Upper lobe of left lung (tissue), 6 donors: ENCODE measurements at regions not wholly inside any gene's neighbourhood (a gene's known extent, or its start where the extent isn't known, plus 50 kb on each side); places are given as distances from the start of the nearest gene placed in this dataset.
A peak's percentile ranks its signal among the peaks of the same experiment; 100 is the strongest.

Experiments used
- ATAC-seq, 2 donors: fragments of 200-7000 bp; cut with Tn5 transposase; one replicate each; pipeline ENCODE4 v1.9.1; 2022; ENCODE audit warnings: mild to moderate bottlenecking in 2 of 2, moderate library complexity in 2 of 2; ENCODE audit not compliant: low FRiP score in 2 of 2
- DNase-seq, 2 donors: peaks; one replicate each; pipeline ENCODE4 v3.0.0-alpha.2; 2019 to 2020
- H3K27ac ChIP-seq, 4 donors: fragments of 200-600 bp; sonication (generic); one replicate each; pipeline ENCODE4 v1.5.1; 2016 to 2019
- H3K27me3 ChIP-seq, 4 donors: fragments of 200-600 bp; sonication (generic); one replicate each; pipeline ENCODE4 v1.5.1; 2017 to 2019
- H3K36me3 ChIP-seq, 4 donors: fragments of 200-600 bp; sonication (generic); one replicate each; pipeline ENCODE4 v1.5.1; 2016 to 2019
- H3K4me1 ChIP-seq, 4 donors: fragments of 200-600 bp; sonication (generic); one replicate each; pipeline ENCODE4 v1.5.1; 2018 to 2019
- H3K4me3 ChIP-seq, 4 donors: fragments of 200-600 bp; sonication (generic); one replicate each; pipeline ENCODE4 v1.5.1; 2017 to 2019; ENCODE audit warnings: mild to moderate bottlenecking in 2 of 4, moderate library complexity in 1 of 4
- H3K9me3 ChIP-seq, 4 donors: fragments of 200-600 bp; sonication (generic); one replicate each; pipeline ENCODE4 v1.5.1; 2018 to 2019
- CTCF ChIP-seq, 6 experiments: fragments of 450-650 bp in 4 of 6; fragments of 200-600 bp in 2 of 6; sonication (generic) in 2 of 6; IDR thresholded peaks; one replicate each; pipeline ENCODE4 v1.5.1; 2016 to 2019; ENCODE audit warnings: antibody characterized with exemption in 6 of 6
- EP300 ChIP-seq, 4 donors: sonication (generic); formaldehyde crosslinking; IDR thresholded peaks; one replicate each; pipeline ENCODE4 v1.5.1; 2017; ENCODE audit warnings: antibody characterized with exemption in 4 of 4, control low read depth in 2 of 4
- POLR2A ChIP-seq, 4 donors: fragments of 450-650 bp; IDR thresholded peaks; one replicate each; pipeline ENCODE4 v1.5.1; 2016 to 2017; ENCODE audit warnings: antibody characterized with exemption in 4 of 4, mild to moderate bottlenecking in 2 of 4
- POLR2AphosphoS5 ChIP-seq, 2 donors: sonication (generic); formaldehyde crosslinking; IDR thresholded peaks; one replicate each; pipeline ENCODE4 v1.5.1; 2017; ENCODE audit warnings: antibody characterized with exemption in 2 of 2
- WGBS, 2 donors: methylation state at CpG; one replicate each; pipeline ENCODE4 v1.1.5; 2017 to 2018; 5-methylcytosine and 5-hydroxymethylcytosine counted together
- donor health status: DM: no; HTN: no; CAD: no; lungs with moderate emphysema.
- donor health status: DM: no; HTN: yes; CAD: no; lungs with severe emphysema.

DNA sequence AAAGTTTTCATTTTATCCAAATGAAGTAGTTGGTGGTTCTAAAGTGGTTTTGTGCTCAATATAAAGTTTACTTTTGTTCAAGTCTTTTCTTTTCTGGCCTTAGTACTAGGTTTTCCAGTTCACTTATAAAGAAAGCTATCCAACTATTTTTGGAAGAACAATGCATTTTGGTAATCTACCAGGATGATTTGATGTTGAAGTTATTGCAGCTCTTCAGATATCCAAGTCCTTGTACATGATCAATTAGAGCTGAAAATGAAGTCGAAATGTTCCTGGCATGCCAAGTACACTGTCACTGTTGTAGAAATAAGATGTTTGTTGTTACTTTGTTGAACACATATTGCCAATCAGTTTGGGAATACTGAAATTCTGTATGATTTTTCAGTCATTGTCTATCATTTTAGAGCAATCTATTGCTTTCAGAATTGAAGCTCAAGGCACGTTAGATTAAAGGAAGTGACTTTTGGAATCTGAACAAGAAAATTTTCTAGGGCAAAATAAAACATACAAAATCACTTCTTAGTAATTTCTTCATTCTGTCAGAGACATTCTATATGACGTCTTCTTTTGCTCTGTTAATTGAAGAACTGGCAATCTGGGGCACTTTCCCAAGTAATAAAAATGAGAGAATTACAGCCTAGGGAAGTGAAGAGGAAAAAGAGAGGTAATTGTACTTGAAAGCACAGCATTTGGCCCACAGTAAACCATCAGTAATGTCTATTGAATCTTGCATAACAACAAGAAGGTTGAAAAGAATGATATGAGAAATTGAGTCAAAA, 232.3 kb downstream of the MREG start:
- no peak overlapping the region for H3K27ac ChIP-seq
- WGBS, 2 donors: 67 to 70% methylated on average over 3 of the region's 3 CpGs
- no peaks in the 10 kb centered on the region for H3K36me3 ChIP-seq
- no peak overlapping the region for H3K4me3 ChIP-seq
- DNase-seq: no peak
- H3K9me3 ChIP-seq: no peaks in the 10 kb centered on the region
- ATAC-seq: peak in 1 of 2 donors; percentile 19
- no peaks in the 10 kb centered on the region for H3K4me1 ChIP-seq
- TF ChIP-seq POLR2A (IDR thresholded peaks at IDR 0.05) (no peak), CTCF (IDR thresholded peaks at IDR 0.05) (no peak), EP300 (IDR thresholded peaks at IDR 0.05) (no peak), POLR2AphosphoS5 (IDR thresholded peaks at IDR 0.05) (no peak)
- no peaks in the 10 kb centered on the region for H3K27me3 ChIP-seq

DNA sequence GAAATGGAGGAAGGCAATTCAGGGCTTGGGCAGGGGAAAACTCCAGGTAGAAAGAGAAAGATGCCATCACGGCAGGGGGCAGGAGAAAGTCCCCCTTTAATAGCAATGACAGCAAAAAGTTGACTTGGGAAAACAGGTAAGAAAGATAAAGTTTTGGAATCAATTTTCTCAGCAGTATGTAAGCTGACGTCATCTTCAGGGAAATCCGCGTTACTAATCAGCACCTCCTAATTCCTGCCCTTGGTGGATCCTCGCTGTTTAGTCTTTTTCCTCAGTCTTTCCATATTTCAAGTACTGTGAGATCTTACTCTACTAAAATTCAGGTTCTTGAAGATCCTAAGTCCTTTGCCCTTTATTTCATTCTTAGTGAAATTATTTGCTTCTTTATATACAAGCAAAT, 233.0 kb downstream of the MREG start:
- no peak for TF ChIP-seq EP300 (IDR thresholded peaks at IDR 0.05)
- no peak for TF ChIP-seq CTCF (IDR thresholded peaks at IDR 0.05)
- TF ChIP-seq POLR2AphosphoS5 (IDR thresholded peaks at IDR 0.05): no peak
- no peak for TF ChIP-seq POLR2A (IDR thresholded peaks at IDR 0.05)
- Histone ChIP-seq H3K27me3 (no peaks in the 10 kb centered on the region), H3K9me3 (no peaks in the 10 kb centered on the region), H3K4me1 (no peaks in the 10 kb centered on the region), H3K4me3 (no peak overlapping the region), H3K27ac (no peak overlapping the region), H3K36me3 (no peaks in the 10 kb centered on the region)
- ATAC-seq (no peak), DNase-seq (no peak)
- 76 to 77% methylated on average over 5 of the region's 5 CpGs for WGBS, 2 donors

DNA sequence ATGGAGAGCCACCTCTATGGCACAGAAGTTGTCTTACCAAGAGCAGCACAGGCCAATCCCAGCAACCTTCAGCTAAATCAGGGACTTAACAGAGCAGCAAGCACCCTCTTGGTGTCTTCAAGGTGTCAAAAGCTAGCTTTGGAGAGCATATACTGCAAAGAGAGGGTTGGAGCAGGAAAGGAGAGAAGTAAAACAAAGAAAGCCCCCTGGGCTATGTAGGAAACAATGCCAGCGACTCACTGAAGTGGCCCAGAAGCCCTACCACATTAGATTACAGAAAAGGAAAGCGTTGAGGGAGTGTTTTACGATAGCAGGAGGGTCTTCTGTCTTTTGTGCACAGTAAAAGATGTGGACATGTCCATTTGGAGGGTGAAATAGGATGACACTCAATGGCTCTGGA, 233.4 kb downstream of the MREG start:
- Histone ChIP-seq H3K4me3 (no peak overlapping the region), H3K9me3 (no peaks in the 10 kb centered on the region), H3K27ac (no peak overlapping the region), H3K27me3 (no peaks in the 10 kb centered on the region), H3K36me3 (no peaks in the 10 kb centered on the region), H3K4me1 (no peaks in the 10 kb centered on the region)
- DNase-seq: no peak
- TF ChIP-seq EP300 (IDR thresholded peaks at IDR 0.05) (no peak), POLR2AphosphoS5 (IDR thresholded peaks at IDR 0.05) (no peak), POLR2A (IDR thresholded peaks at IDR 0.05) (no peak), CTCF (IDR thresholded peaks at IDR 0.05) (no peak)
- peak in 1 of 2 donors; percentile 6 for ATAC-seq
- WGBS, 2 donors: 89 to 91% methylated on average over 3 of the region's 3 CpGs

DNA sequence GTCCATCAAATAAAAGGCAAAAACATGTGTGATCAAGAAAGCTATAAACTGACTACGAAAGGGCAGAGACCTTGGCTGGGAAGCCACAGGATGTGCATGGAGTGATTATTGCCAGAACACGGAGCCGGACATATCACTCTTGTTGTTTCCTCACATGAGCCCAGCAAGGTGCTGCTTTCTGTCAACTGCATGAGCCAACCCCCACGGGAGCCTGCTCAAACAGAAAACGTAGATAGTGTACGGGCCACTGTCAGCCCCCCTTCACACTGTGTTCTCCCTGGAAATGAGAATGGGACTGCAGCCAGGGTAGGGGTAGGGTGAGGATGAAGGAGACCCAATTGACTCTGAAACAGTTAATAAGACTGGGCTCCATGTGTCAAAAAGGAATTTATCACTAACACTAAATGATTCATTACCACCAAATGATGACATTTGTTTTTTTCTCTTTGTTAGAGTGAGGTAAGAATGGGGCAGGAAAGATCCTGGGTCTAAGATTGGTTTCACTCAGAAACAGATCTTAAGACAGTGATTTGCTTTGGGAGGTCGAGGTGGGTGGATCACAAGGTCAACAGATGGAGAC, 235.8 kb downstream of the MREG start:
- no peak overlapping the region for H3K27ac ChIP-seq
- peaks cover 0 to 3% (median 0%) of the 10 kb centered on the region in 4 donors for H3K4me1 ChIP-seq
- no peak overlapping the region for H3K4me3 ChIP-seq
- TF ChIP-seq CTCF (IDR thresholded peaks at IDR 0.05) (no peak), EP300 (IDR thresholded peaks at IDR 0.05) (no peak), POLR2A (IDR thresholded peaks at IDR 0.05) (no peak), POLR2AphosphoS5 (IDR thresholded peaks at IDR 0.05) (no peak)
- no peaks in the 10 kb centered on the region for H3K9me3 ChIP-seq
- no peaks in the 10 kb centered on the region for H3K27me3 ChIP-seq
- WGBS, 2 donors: 51 to 67% methylated on average over 7 of the region's 7 CpGs
- ATAC-seq: no peak
- H3K36me3 ChIP-seq: no peaks in the 10 kb centered on the region
- DNase-seq: no peak
